GM23338 (cell line): ENCODE measurements at regions not wholly inside any gene's neighbourhood (a gene's known extent, or its start where the extent isn't known, plus 50 kb on each side); places are given as distances from the start of the nearest gene placed in this dataset.

ENCODE experiments used
- ATAC-seq: fragments of 200-7000 bp; cut with Tn5 transposase; 3 replicates; pipeline ENCODE4 v1.9.1; 2020
- DNase-seq: peaks from one replicate; pipeline ENCODE4 v3.0.0-alpha.2; 2015; ENCODE audit warnings: low spot score
- H2AFZ ChIP-seq: fragments of 200-600 bp; sonication (generic); 2 replicates; pipeline ENCODE4 v1.8.0; 2016; ENCODE audit warnings: antibody characterized with exemption, mild to moderate bottlenecking, moderate library complexity
- H3F3A ChIP-seq: fragments of 200-600 bp; sonication (generic); replicated peaks from 2 replicates; pipeline ENCODE4 v1.8.0; 2017; ENCODE audit warnings: antibody characterized with exemption, mixed run types, low read depth
- H3K27ac ChIP-seq: fragments of 200-600 bp; sonication (generic); 2 replicates; pipeline ENCODE4 v1.6.1; 2016; ENCODE audit warnings: low read depth
- H3K27me3 ChIP-seq: fragments of 200-600 bp; sonication (generic); 2 replicates; pipeline ENCODE4 v1.8.0; 2016; ENCODE audit warnings: mild to moderate bottlenecking, mixed run types, moderate library complexity; ENCODE audit not compliant: insufficient read depth
- H3K36me3 ChIP-seq: fragments of 200-600 bp; sonication (generic); 2 replicates; pipeline ENCODE4 v1.8.0; 2016; ENCODE audit warnings: mild to moderate bottlenecking; ENCODE audit not compliant: insufficient read depth
- H3K4me1 ChIP-seq: fragments of 200-600 bp; sonication (generic); 2 replicates; pipeline ENCODE4 v1.8.0; 2016; ENCODE audit warnings: mild to moderate bottlenecking, moderate library complexity; ENCODE audit not compliant: insufficient read depth
- H3K4me2 ChIP-seq: fragments of 200-600 bp; sonication (generic); 2 replicates; pipeline ENCODE4 v1.7.1; 2017; ENCODE audit warnings: mixed run types
- H3K4me3 ChIP-seq: fragments of 200-600 bp; sonication (generic); 2 replicates; pipeline ENCODE4 v1.6.1; 2016; ENCODE audit warnings: mixed run types
- H3K79me2 ChIP-seq: fragments of 200-600 bp; sonication (generic); replicated peaks from 2 replicates; pipeline ENCODE4 v1.8.0; 2017; ENCODE audit warnings: mild to moderate bottlenecking; ENCODE audit not compliant: insufficient read depth
- H3K9me2 ChIP-seq: fragments of 200-600 bp; sonication (generic); 2 replicates; pipeline ENCODE4 v1.8.0; 2017; ENCODE audit not compliant: insufficient read depth
- H4K20me1 ChIP-seq: fragments of 200-600 bp; sonication (generic); replicated peaks from 2 replicates; pipeline ENCODE4 v1.8.0; 2017; ENCODE audit warnings: mild to moderate bottlenecking; ENCODE audit not compliant: insufficient read depth
- H3K27ac Mint-ChIP-seq: 2 replicates; pipeline ENCODE4 v1.8.0; 2020; ENCODE audit warnings: inconsistent platforms, mild to moderate bottlenecking, moderate library complexity, mixed read lengths
- H3K27me3 Mint-ChIP-seq: 3 replicates; pipeline ENCODE4 v1.8.0; 2022; ENCODE audit warnings: low read depth, mild to moderate bottlenecking, moderate library complexity, mixed read lengths, inconsistent platforms; ENCODE audit not compliant: insufficient read depth, poor library complexity
- H3K36me3 Mint-ChIP-seq: 3 replicates; pipeline ENCODE4 v1.8.0; 2021; ENCODE audit warnings: low read depth, mild to moderate bottlenecking, inconsistent platforms, moderate library complexity, mixed read lengths
- H3K4me1 Mint-ChIP-seq: 3 replicates; pipeline ENCODE4 v1.8.0; 2020; ENCODE audit warnings: mild to moderate bottlenecking, inconsistent platforms, mixed read lengths
- H3K4me3 Mint-ChIP-seq: 3 replicates; pipeline ENCODE4 v1.8.0; 2021; ENCODE audit warnings: moderate library complexity, mild to moderate bottlenecking, inconsistent platforms, mixed read lengths
- H3K9me3 Mint-ChIP-seq: 3 replicates; pipeline ENCODE4 v1.8.0; 2020; ENCODE audit warnings: moderate library complexity, mild to moderate bottlenecking, inconsistent platforms, mixed read lengths
- CREB1 ChIP-seq: fragments of 250-450 bp; sonication (Bioruptor Pico); IDR thresholded peaks from 2 replicates; pipeline ENCODE4 v1.5.0; 2020; ENCODE audit warnings: low read depth, mild to moderate bottlenecking, moderate library complexity
- EZH2 ChIP-seq: fragments of 200-600 bp; sonication (generic); IDR thresholded peaks from one replicate; pipeline ENCODE4 v1.8.0; 2017; ENCODE audit warnings: antibody characterized with exemption, mild to moderate bottlenecking, low read depth; ENCODE audit not compliant: unreplicated experiment
- EZH2phosphoT487 ChIP-seq: fragments of 200-600 bp; sonication (generic); IDR thresholded peaks from one replicate; pipeline ENCODE4 v1.8.1; 2018; ENCODE audit warnings: antibody characterized with exemption; ENCODE audit not compliant: unreplicated experiment
- JUNB ChIP-seq: IDR thresholded peaks from one replicate; pipeline ENCODE4 v1.6.1; 2016; ENCODE audit warnings: antibody characterized with exemption; ENCODE audit not compliant: unreplicated experiment
- NANOG ChIP-seq: IDR thresholded peaks from 2 replicates; pipeline ENCODE4 v1.6.1; 2016; ENCODE audit warnings: antibody characterized with exemption, borderline replicate concordance
- POLR2AphosphoS5 ChIP-seq: IDR thresholded peaks from 2 replicates; pipeline ENCODE4 v1.6.1; 2016; ENCODE audit warnings: antibody characterized with exemption, low read depth
- REST ChIP-seq: IDR thresholded peaks from one replicate; pipeline ENCODE4 v1.6.1; 2018; ENCODE audit warnings: antibody characterized with exemption; ENCODE audit not compliant: unreplicated experiment
- STAT1 ChIP-seq: IDR thresholded peaks from one replicate; pipeline ENCODE4 v1.6.1; 2016; ENCODE audit warnings: antibody characterized with exemption; ENCODE audit not compliant: unreplicated experiment
- ZNF114 ChIP-seq: fragments of 250-450 bp; sonication (Bioruptor Pico); IDR thresholded peaks from 2 replicates; pipeline ENCODE4 v1.5.0; 2020; ENCODE audit warnings: mild to moderate bottlenecking, moderate library complexity
- ZNF331 ChIP-seq: fragments of 250-450 bp; sonication (Bioruptor Pico); IDR thresholded peaks from 2 replicates; pipeline ENCODE4 v1.5.0; 2020; ENCODE audit warnings: low read depth, mild to moderate bottlenecking, moderate library complexity
- ZNF462 ChIP-seq: fragments of 250-450 bp; sonication (Bioruptor Pico); IDR thresholded peaks from 2 replicates; pipeline ENCODE4 v1.5.0; 2020; ENCODE audit warnings: mild to moderate bottlenecking, moderate library complexity
- TF ChIP-seq, protein P1 (sequence below): IDR thresholded peaks from 2 replicates; pipeline ENCODE4 v1.6.1; 2016; ENCODE audit warnings: antibody characterized with exemption
- TF ChIP-seq, protein P2 (sequence below), 2 experiments: fragments of 200-600 bp in 1 of 2; sonication (generic) in 1 of 2; conservative IDR thresholded peaks; 2 replicates each; pipeline versions ENCODE4 v1.5.1 to v1.6.1; 2016 to 2017; ENCODE audit warnings: antibody characterized with exemption in 2 of 2, low read depth in 2 of 2, mild to moderate bottlenecking in 2 of 2, moderate library complexity in 1 of 2

DNA sequence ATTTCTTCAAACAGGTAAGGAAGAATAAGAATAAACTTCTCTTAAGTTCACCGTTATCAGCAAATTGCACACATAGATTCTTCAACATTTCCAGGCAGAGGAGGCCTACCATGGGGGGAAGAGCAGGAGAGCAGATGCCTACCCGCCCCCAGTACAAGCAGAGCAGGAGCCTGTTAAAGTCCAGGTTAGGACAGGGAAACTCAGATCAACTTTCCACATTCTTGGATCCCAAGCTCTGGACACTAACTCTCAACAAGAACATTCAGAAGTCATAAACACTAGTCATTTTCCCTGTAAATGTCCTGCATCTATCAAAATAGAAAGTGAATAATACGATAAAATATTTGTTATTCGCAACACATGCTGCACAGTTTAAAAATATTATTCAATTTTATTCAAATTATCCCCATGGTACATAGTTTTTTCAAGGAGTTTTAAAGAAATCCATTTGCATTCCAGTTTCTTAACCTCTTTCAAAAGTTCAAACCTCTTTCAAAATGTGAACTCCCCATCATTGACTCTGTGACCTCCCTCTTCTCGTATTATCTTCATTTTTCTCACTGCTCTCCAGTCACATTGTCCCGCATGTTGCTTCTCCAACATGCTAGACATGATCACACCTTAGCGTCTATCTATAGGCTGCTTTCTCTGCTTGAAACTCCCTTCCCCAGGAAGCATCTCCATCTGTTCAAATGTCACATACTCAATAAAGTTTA lies 185.2 kb upstream of the NEIL3 start:
- Mint-ChIP-seq H3K27me3 (no peaks in the 10 kb centered on the region), H3K4me1 (no peaks in the 10 kb centered on the region), H3K36me3 (peaks cover 13% of the 10 kb centered on the region; the same call in 2 of the 3 replicates), H3K27ac (no peak overlapping the region), H3K9me3 (peaks cover 19% of the 10 kb centered on the region), H3K4me3 (no peak overlapping the region)
- Histone ChIP-seq H3K36me3 (no peaks in the 10 kb centered on the region), H3K4me3 (no peak overlapping the region), H3K4me1 (no peaks in the 10 kb centered on the region), H3K4me2 (no peak overlapping the region), H3F3A (no peaks in the 10 kb centered on the region), H3K27me3 (no peaks in the 10 kb centered on the region), H3K27ac (no peak overlapping the region), H3K79me2 (no peaks in the 10 kb centered on the region), H3K9me2 (no peaks in the 10 kb centered on the region), H2AFZ (peak overlapping the region; percentile 88), H4K20me1 (no peaks in the 10 kb centered on the region)
- TF ChIP-seq EZH2phosphoT487 = no peak
- TF ChIP-seq STAT1 = no peak
- TF ChIP-seq, protein P1, sequence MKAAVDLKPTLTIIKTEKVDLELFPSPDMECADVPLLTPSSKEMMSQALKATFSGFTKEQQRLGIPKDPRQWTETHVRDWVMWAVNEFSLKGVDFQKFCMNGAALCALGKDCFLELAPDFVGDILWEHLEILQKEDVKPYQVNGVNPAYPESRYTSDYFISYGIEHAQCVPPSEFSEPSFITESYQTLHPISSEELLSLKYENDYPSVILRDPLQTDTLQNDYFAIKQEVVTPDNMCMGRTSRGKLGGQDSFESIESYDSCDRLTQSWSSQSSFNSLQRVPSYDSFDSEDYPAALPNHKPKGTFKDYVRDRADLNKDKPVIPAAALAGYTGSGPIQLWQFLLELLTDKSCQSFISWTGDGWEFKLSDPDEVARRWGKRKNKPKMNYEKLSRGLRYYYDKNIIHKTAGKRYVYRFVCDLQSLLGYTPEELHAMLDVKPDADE = no peak
- TF ChIP-seq ZNF114 = no peak
- TF ChIP-seq CREB1 = no peak
- no peak for TF ChIP-seq EZH2
- no peak for TF ChIP-seq JUNB
- TF ChIP-seq ZNF331 (CRISPR knock-in tag) = no peak
- no peak for TF ChIP-seq REST
- TF ChIP-seq NANOG = no peak
- TF ChIP-seq ZNF462 (CRISPR knock-in tag) = no peak
- TF ChIP-seq, protein P2, sequence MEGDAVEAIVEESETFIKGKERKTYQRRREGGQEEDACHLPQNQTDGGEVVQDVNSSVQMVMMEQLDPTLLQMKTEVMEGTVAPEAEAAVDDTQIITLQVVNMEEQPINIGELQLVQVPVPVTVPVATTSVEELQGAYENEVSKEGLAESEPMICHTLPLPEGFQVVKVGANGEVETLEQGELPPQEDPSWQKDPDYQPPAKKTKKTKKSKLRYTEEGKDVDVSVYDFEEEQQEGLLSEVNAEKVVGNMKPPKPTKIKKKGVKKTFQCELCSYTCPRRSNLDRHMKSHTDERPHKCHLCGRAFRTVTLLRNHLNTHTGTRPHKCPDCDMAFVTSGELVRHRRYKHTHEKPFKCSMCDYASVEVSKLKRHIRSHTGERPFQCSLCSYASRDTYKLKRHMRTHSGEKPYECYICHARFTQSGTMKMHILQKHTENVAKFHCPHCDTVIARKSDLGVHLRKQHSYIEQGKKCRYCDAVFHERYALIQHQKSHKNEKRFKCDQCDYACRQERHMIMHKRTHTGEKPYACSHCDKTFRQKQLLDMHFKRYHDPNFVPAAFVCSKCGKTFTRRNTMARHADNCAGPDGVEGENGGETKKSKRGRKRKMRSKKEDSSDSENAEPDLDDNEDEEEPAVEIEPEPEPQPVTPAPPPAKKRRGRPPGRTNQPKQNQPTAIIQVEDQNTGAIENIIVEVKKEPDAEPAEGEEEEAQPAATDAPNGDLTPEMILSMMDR (conservative IDR thresholded peaks at IDR 0.05; ENCODE audit: low read depth in 2 of 2) = no peak
- TF ChIP-seq POLR2AphosphoS5 = no peak
- DNase-seq = no peak
- ATAC-seq = no peak
